Ovary (tissue), 7 donors: ENCODE measurements at regions not wholly inside any gene's neighbourhood (a gene's known extent, or its start where the extent isn't known, plus 50 kb on each side); places are given as distances from the start of the nearest gene placed in this dataset.

Experiments
- DNase-seq, 5 donors: peaks; one replicate each; pipeline ENCODE4 v3.0.0-alpha.2; 2019 to 2020
- H3K27ac ChIP-seq, 2 donors: fragments of 200-600 bp; one replicate each; pipeline versions ENCODE4 v1.5.1 to v1.8.0; 2019 to 2022
- H3K27me3 ChIP-seq: fragments of 200-600 bp; one replicate; pipeline ENCODE4 v1.8.0; 2022
- H3K36me3 ChIP-seq: fragments of 200-600 bp; sonication (generic); one replicate; pipeline ENCODE4 v1.5.1; 2019
- H3K4me1 ChIP-seq: one replicate; pipeline ENCODE4 v1.8.1; 2013; ENCODE audit warnings: mild to moderate bottlenecking, moderate library complexity; ENCODE audit not compliant: insufficient read depth
- H3K4me3 ChIP-seq: fragments of 200-600 bp; sonication (generic); one replicate; pipeline ENCODE4 v1.5.1; 2017
- H3K9me3 ChIP-seq, 2 donors: fragments of 200-600 bp in 1 of 2; sonication (generic) in 1 of 2; one replicate each; pipeline versions ENCODE4 v1.5.1 to v1.8.1; 2013 to 2019; ENCODE audit warnings: mild to moderate bottlenecking in 1 of 2, moderate library complexity in 1 of 2
- EP300 ChIP-seq: sonication (generic); formaldehyde crosslinking; IDR thresholded peaks from one replicate; pipeline ENCODE4 v1.6.1; 2017; ENCODE audit warnings: antibody characterized with exemption
- POLR2A ChIP-seq: fragments of 450-650 bp; IDR thresholded peaks from one replicate; pipeline ENCODE4 v1.6.1; 2017; ENCODE audit warnings: antibody characterized with exemption, mild to moderate bottlenecking, moderate library complexity
- WGBS, 3 donors: extraction: QIAGEN DNeasy Blood & Tissue Kit in 1 of 3; methylation state at CpG; one replicate each; pipeline versions ENCODE4 v1.1.5 to v1.1.7; 2013 to 2017; 5-methylcytosine and 5-hydroxymethylcytosine counted together
- intact Hi-C, 4 donors: fragments of 100-400 bp; cut with DNase I; formaldehyde crosslinking; loops; one replicate each; pipeline versions ENCODE4 v1.11.0 to v1.15.1; 2022 to 2023
- TF ChIP-seq, protein P1 (sequence below), 3 donors: fragments of 450-650 bp in 2 of 3; fragments of 200-600 bp in 1 of 3; IDR thresholded peaks; one replicate each; pipeline versions ENCODE4 v1.5.1 to v1.8.0; 2016 to 2022; ENCODE audit warnings: antibody characterized with exemption in 3 of 3, mild to moderate bottlenecking in 1 of 3
- donor health status: DM: no; HTN: no; CAD: no; lungs with moderate emphysema.
- donor health status: DM: no; HTN: no; CAD: no.
- donor health status: Bipolar disorder and iron deficiency.
- donor health status: DM: no; HTN: no; CAD: no.
- donor health status: DM: yes; HTN: yes; CAD: no.

DNA sequence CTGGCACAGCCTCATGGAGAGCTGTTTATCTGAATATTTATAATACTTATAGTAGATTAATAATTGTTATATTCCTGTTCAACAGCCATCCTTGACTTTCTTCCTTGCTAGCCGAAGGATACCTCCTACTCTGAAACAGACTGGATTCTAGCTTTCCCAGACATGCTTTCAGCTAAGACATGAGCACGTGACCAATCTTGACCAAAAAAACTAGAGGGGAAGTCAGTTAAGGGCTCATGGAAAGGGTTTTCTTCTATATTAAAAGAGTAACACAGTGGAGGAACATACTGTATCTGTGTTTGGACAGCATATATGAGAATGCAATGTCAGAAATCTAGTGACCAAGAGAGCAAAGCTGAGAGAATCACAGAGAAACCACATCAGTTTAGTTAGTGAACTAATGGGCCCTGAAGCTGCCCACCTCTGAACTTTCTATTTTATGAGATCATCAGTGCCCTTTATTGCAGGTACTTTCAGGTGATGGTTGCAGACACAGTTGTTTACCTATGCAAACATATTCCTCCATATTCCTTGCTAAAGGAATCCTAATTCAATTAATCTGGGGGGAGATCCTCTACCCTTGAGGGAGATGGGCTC is 140.4 kb upstream of the SLC24A3 start:
- H3K27ac ChIP-seq: no peak overlapping the region
- 53 to 79% (median 57%) methylated on average over 2 of the region's 2 CpGs for WGBS, 3 donors
- TF ChIP-seq EP300 (no peak), POLR2A (no peak)
- TF ChIP-seq, protein P1, sequence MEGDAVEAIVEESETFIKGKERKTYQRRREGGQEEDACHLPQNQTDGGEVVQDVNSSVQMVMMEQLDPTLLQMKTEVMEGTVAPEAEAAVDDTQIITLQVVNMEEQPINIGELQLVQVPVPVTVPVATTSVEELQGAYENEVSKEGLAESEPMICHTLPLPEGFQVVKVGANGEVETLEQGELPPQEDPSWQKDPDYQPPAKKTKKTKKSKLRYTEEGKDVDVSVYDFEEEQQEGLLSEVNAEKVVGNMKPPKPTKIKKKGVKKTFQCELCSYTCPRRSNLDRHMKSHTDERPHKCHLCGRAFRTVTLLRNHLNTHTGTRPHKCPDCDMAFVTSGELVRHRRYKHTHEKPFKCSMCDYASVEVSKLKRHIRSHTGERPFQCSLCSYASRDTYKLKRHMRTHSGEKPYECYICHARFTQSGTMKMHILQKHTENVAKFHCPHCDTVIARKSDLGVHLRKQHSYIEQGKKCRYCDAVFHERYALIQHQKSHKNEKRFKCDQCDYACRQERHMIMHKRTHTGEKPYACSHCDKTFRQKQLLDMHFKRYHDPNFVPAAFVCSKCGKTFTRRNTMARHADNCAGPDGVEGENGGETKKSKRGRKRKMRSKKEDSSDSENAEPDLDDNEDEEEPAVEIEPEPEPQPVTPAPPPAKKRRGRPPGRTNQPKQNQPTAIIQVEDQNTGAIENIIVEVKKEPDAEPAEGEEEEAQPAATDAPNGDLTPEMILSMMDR (IDR thresholded peaks at IDR 0.05): no peak
- intact Hi-C loops: no loop called here
- no peaks in the 10 kb centered on the region for H3K36me3 ChIP-seq
- no peaks in the 10 kb centered on the region for H3K27me3 ChIP-seq
- no peak overlapping the region for H3K4me3 ChIP-seq
- H3K9me3 ChIP-seq: no peaks in the 10 kb centered on the region
- no peaks in the 10 kb centered on the region for H3K4me1 ChIP-seq
- no peak for DNase-seq

DNA sequence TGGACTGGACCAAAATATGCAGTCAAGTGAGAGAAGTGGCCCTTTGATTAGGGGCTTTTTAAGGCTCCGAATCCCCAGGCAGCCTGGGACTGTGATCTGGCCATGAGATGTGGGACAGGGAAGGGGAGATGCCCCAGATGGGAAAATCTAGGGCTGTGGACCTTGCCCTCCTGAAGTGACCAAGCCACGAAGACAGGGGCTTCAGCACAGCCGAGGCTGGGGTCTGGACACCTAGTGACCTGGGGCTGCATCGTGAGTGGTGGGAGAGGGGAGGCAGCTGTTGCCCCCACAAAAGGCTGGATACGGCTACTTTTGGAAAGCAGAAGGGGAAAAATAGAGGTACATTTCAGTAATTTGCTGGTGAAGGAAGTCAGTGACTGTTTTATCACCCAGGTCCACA is 139.5 kb upstream of the SLC24A3 start:
- intact Hi-C loops: no loop called here
- Histone ChIP-seq H3K4me1 (no peaks in the 10 kb centered on the region), H3K4me3 (no peak overlapping the region), H3K27me3 (no peaks in the 10 kb centered on the region), H3K36me3 (no peaks in the 10 kb centered on the region), H3K27ac (no peak overlapping the region), H3K9me3 (no peaks in the 10 kb centered on the region)
- DNase-seq: no peak
- TF ChIP-seq EP300 (no peak), POLR2A (no peak)
- TF ChIP-seq, protein P1 (IDR thresholded peaks at IDR 0.05): no peak
- WGBS, 3 donors: 79 to 96% (median 88%) methylated on average over 5 of the region's 5 CpGs

DNA sequence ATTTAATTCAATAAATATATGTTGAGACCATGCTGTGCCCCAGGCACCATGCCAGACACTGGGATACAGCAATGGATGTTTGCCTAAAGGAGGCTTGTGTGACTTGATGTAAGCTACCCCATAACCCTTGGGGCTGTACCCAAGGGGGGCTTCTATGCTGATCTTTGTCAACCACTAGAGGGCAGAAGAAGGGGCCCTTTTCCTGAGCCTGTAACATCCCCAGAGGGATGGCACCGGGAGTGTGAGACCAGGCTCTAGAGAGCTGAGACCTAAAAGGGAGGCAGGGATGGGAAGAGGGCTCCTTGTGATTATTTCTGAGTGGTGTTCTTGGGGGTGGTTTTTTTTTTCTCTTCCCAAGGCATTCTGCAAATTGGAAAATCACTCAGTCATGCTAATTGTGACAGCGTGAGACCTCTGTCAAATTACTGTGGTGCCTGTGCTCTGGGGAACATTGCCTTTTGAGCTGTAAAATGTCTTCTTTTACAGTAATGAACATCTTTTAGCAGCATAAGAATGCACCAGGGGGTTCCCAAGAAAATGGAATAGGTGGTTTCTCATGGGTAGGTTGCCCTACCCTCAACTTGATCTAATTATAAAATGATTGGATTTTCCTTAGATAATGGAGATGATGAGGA is 138.7 kb upstream of the SLC24A3 start:
- H3K4me3 ChIP-seq: no peak overlapping the region
- 48 to 56% (median 48%) methylated on average over 2 of the region's 2 CpGs for WGBS, 3 donors
- intact Hi-C loops: no loop called here
- no peak for TF ChIP-seq POLR2A
- TF ChIP-seq, protein P1 (IDR thresholded peaks at IDR 0.05): no peak
- no peak for TF ChIP-seq EP300
- no peak overlapping the region for H3K27ac ChIP-seq
- H3K27me3 ChIP-seq: no peaks in the 10 kb centered on the region
- DNase-seq: no peak
- no peaks in the 10 kb centered on the region for H3K4me1 ChIP-seq
- no peaks in the 10 kb centered on the region for H3K9me3 ChIP-seq
- no peaks in the 10 kb centered on the region for H3K36me3 ChIP-seq

DNA sequence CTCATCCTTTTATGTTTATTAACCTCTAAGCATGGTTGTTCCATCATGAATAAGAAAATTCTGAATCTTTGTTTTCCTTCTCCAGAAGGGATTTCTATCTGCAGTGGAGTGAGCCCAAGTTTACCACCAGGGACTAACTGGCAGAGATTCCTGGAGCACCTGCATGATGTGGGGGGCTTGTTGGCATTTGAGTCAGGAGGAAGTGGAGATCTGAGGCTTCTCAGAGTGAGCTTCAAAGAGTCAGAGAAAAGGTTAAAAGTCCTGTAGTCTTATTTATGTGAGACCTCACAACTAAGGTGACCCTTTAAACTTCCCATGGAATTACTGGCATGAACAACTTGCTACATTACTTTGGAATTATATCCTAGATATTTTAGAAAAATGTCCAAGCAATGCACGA is 138.1 kb upstream of the SLC24A3 start:
- H3K9me3 ChIP-seq: no peaks in the 10 kb centered on the region
- no peak overlapping the region for H3K27ac ChIP-seq
- intact Hi-C loops: no loop called here
- no peaks in the 10 kb centered on the region for H3K36me3 ChIP-seq
- TF ChIP-seq POLR2A (no peak), EP300 (no peak)
- TF ChIP-seq, protein P1 (IDR thresholded peaks at IDR 0.05): no peak
- no peak for DNase-seq
- H3K27me3 ChIP-seq: no peaks in the 10 kb centered on the region
- H3K4me3 ChIP-seq: no peak overlapping the region
- H3K4me1 ChIP-seq: no peaks in the 10 kb centered on the region
- 14 to 51% (median 24%) methylated on average over 1 of the region's 1 CpG for WGBS, 3 donors
